ENCODE measurements at regions not wholly inside any gene's neighbourhood (a gene's known extent, or its start where the extent isn't known, plus 50 kb on each side); places are given as distances from the start of the nearest gene placed in this dataset.

DNA sequence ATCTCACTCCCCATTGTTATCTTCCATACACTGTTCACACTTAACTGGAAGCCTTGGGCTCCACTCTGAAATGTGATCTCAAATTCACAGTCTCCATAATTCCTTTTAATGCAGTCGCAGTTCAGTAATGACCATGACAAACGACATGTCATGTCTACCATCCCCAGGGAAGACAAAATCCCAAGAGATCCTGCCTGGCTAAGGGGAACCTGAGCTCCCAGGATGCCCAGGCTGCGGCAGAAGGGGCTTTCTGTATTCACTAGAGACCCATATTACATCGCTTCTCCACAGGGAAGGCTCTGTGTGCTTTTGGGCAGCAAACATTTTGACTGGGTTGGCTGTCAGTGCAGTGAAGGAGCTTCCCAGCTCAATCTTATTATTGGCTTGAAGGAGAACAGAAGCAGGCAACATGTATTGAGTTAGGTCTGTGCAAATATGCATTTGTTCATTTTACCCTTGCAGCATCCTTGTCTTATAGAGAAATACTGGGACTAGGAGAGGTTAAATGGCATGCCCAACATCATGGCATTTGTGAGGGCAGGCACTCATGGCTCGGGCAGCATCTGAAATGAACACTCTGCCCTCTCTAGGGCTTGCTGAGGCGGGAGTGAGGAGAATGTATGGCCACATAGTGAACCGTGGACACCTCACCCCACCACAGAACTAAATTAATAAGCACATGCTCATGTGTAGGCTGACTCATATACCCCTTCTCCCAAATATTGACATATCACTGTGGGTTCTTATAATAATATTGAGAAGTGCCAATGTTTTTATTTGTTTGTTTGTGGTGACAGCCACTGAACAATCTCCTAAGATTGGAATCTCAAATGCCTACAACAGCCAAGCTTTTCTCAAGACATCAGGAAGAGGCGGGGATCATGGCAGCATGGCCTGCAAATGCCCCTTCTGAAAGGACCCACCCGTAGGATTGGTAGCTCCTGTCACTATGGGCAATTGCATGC lies 141.6 kb upstream of the FOXB1 start:
- WGBS, result 82% methylated on average over 8 of the region's 9 CpGs
- no peaks in the 10 kb centered on the region for H3K4me1 ChIP-seq (ENCODE audit: insufficient read depth, low read length)
- H3K9ac ChIP-seq (ENCODE audit: low read depth, low read length), result no peak overlapping the region
- no peaks in the 10 kb centered on the region for H3K36me3 ChIP-seq (ENCODE audit: insufficient read depth, low read length)
- no peaks in the 10 kb centered on the region for H3K9me3 ChIP-seq (ENCODE audit: insufficient read depth, low read depth, low read length)
- no peaks in the 10 kb centered on the region for H3K27me3 ChIP-seq (ENCODE audit: insufficient read depth, low read length)
- H3K27ac ChIP-seq (ENCODE audit: low read depth, low read length), result no peak overlapping the region
- H3K4me3 ChIP-seq (ENCODE audit: low read length), result no peak overlapping the region

DNA sequence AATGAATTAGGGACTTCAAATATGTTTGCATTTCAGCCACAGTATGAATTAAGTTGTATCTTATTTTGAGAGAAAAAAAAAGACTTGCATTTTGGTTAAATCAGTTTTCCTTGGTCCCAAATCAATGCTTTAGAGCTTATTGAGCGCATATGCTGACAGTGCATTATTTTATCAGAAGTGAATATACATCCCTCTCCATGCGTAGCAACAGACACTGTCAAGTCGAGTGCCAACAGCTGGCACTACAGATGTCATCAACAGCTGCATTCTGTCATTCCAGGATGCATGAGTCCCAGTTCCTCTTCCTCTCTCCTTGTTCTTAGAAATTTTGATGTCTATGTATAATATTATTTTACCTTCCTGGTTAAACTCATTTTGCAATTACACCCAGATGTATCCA lies 156.1 kb upstream of the FOXB1 start:
- H3K27me3 ChIP-seq (ENCODE audit: insufficient read depth, low read length), result no peaks in the 10 kb centered on the region
- H3K27ac ChIP-seq (ENCODE audit: low read depth, low read length), result no peak overlapping the region
- no peaks in the 10 kb centered on the region for H3K9me3 ChIP-seq (ENCODE audit: insufficient read depth, low read depth, low read length)
- H3K36me3 ChIP-seq (ENCODE audit: insufficient read depth, low read length), result no peaks in the 10 kb centered on the region
- WGBS, result 92% methylated on average over 3 of the region's 3 CpGs
- no peak overlapping the region for H3K9ac ChIP-seq (ENCODE audit: low read depth, low read length)
- no peak overlapping the region for H3K4me3 ChIP-seq (ENCODE audit: low read length)
- H3K4me1 ChIP-seq (ENCODE audit: insufficient read depth, low read length), result no peaks in the 10 kb centered on the region

GRCh38 chr15:59845942-59846499 lies 156.9 kb upstream of the BNIP2 start:
- WGBS, result 95% methylated on average over 10 of the region's 10 CpGs
- no peak overlapping the region for H3K27ac ChIP-seq (ENCODE audit: low read depth, low read length)
- no peaks in the 10 kb centered on the region for H3K4me1 ChIP-seq (ENCODE audit: insufficient read depth, low read length)
- H3K36me3 ChIP-seq (ENCODE audit: insufficient read depth, low read length), result no peaks in the 10 kb centered on the region
- H3K4me3 ChIP-seq (ENCODE audit: low read length), result no peak overlapping the region
- no peak overlapping the region for H3K9ac ChIP-seq (ENCODE audit: low read depth, low read length)
- no peaks in the 10 kb centered on the region for H3K9me3 ChIP-seq (ENCODE audit: insufficient read depth, low read depth, low read length)
- no peaks in the 10 kb centered on the region for H3K27me3 ChIP-seq (ENCODE audit: insufficient read depth, low read length)

GRCh38 chr15:59843609-59844008 lies 154.5 kb upstream of the BNIP2 start:
- Histone ChIP-seq H3K36me3 (ENCODE audit: insufficient read depth, low read length) (no peaks in the 10 kb centered on the region), H3K9ac (ENCODE audit: low read depth, low read length) (no peak overlapping the region), H3K27me3 (ENCODE audit: insufficient read depth, low read length) (no peaks in the 10 kb centered on the region), H3K27ac (ENCODE audit: low read depth, low read length) (no peak overlapping the region), H3K9me3 (ENCODE audit: insufficient read depth, low read depth, low read length) (no peaks in the 10 kb centered on the region), H3K4me1 (ENCODE audit: insufficient read depth, low read length) (no peaks in the 10 kb centered on the region), H3K4me3 (ENCODE audit: low read length) (no peak overlapping the region)
- WGBS, result 84% methylated on average over 4 of the region's 4 CpGs

DNA sequence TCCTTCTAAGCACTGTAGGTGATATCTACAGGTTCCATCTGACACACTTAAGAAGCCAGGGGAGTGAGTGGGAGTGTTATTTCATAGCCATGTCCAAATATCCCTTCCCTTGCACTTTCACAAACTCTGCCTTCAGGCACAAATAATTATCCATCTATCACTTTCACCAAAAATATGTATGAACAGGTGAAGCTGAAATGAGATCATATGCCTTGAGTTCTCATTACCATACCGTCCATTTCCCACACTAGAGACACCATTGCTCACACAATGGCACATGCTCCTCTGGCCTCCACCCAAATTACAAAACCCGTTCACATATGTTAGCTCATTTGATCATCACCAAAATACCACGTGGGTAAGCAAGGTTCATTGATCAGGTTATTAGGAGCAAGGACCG lies 151.9 kb upstream of the BNIP2 start:
- no peaks in the 10 kb centered on the region for H3K27me3 ChIP-seq (ENCODE audit: insufficient read depth, low read length)
- 94% methylated on average over 4 of the region's 4 CpGs for WGBS

GRCh38 chr15:59839906-59840305 lies 150.8 kb upstream of the BNIP2 start:
- H3K4me1 ChIP-seq (ENCODE audit: insufficient read depth, low read length), result no peaks in the 10 kb centered on the region
- no peaks in the 10 kb centered on the region for H3K9me3 ChIP-seq (ENCODE audit: insufficient read depth, low read depth, low read length)
- no peak overlapping the region for H3K9ac ChIP-seq (ENCODE audit: low read depth, low read length)
- H3K27ac ChIP-seq (ENCODE audit: low read depth, low read length), result no peak overlapping the region
- no peaks in the 10 kb centered on the region for H3K36me3 ChIP-seq (ENCODE audit: insufficient read depth, low read length)
- WGBS, result 92% methylated on average over 2 of the region's 2 CpGs
- no peak overlapping the region for H3K4me3 ChIP-seq (ENCODE audit: low read length)
- no peaks in the 10 kb centered on the region for H3K27me3 ChIP-seq (ENCODE audit: insufficient read depth, low read length)

More for the DNA sequence above, 151.9 kb upstream of the BNIP2 start:
- no peaks in the 10 kb centered on the region for H3K36me3 ChIP-seq (ENCODE audit: insufficient read depth, low read length)
- no peak overlapping the region for H3K4me3 ChIP-seq (ENCODE audit: low read length)
- H3K9me3 ChIP-seq (ENCODE audit: insufficient read depth, low read depth, low read length), result no peaks in the 10 kb centered on the region
- H3K27ac ChIP-seq (ENCODE audit: low read depth, low read length), result no peak overlapping the region
- no peak overlapping the region for H3K9ac ChIP-seq (ENCODE audit: low read depth, low read length)
- no peaks in the 10 kb centered on the region for H3K4me1 ChIP-seq (ENCODE audit: insufficient read depth, low read length)

- no peak overlapping the region for H3K9ac ChIP-seq (ENCODE audit: low read depth, low read length)
- no peak overlapping the region for H3K4me3 ChIP-seq (ENCODE audit: low read length)
- no peaks in the 10 kb centered on the region for H3K4me1 ChIP-seq (ENCODE audit: insufficient read depth, low read length)
- no peaks in the 10 kb centered on the region for H3K36me3 ChIP-seq (ENCODE audit: insufficient read depth, low read length)
- H3K27ac ChIP-seq (ENCODE audit: low read depth, low read length), result no peak overlapping the region
- 89% methylated on average over 4 of the region's 4 CpGs for WGBS
- H3K27me3 ChIP-seq (ENCODE audit: insufficient read depth, low read length), result no peaks in the 10 kb centered on the region
- no peaks in the 10 kb centered on the region for H3K9me3 ChIP-seq (ENCODE audit: insufficient read depth, low read depth, low read length)
These were observed 149.8 kb upstream of the BNIP2 start for GRCh38 chr15:59838900-59839299.

GRCh38 chr15:59835776-59836175 lies 146.7 kb upstream of the BNIP2 start:
- no peaks in the 10 kb centered on the region for H3K9me3 ChIP-seq (ENCODE audit: insufficient read depth, low read depth, low read length)
- 83% methylated on average over 1 of the region's 1 CpG for WGBS
- no peak overlapping the region for H3K27ac ChIP-seq (ENCODE audit: low read depth, low read length)
- no peak overlapping the region for H3K4me3 ChIP-seq (ENCODE audit: low read length)
- H3K9ac ChIP-seq (ENCODE audit: low read depth, low read length), result no peak overlapping the region
- H3K4me1 ChIP-seq (ENCODE audit: insufficient read depth, low read length), result no peaks in the 10 kb centered on the region
- no peaks in the 10 kb centered on the region for H3K36me3 ChIP-seq (ENCODE audit: insufficient read depth, low read length)
- no peaks in the 10 kb centered on the region for H3K27me3 ChIP-seq (ENCODE audit: insufficient read depth, low read length)

DNA sequence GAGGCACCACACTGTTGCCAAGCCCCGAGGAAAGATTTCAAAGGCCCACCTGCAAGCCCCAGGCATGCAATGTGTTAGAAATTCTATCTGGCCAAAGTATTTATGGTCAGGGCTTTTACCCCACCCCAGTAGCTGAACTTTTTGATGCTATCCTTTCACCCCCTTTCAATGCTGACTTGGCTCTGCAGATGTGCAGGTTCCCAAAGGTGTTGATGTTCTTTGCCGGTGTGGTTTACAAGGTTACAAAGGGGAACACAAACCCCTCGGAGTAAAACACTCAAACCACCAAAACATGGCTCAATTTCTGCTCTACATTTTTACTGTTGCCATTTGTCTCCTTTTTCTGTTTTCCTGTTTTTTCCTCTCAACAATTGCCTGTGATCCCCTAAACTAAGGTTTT lies 145.4 kb upstream of the BNIP2 start:
- Histone ChIP-seq H3K36me3 (ENCODE audit: insufficient read depth, low read length) (no peaks in the 10 kb centered on the region), H3K9me3 (ENCODE audit: insufficient read depth, low read depth, low read length) (no peaks in the 10 kb centered on the region), H3K27ac (ENCODE audit: low read depth, low read length) (no peak overlapping the region), H3K4me1 (ENCODE audit: insufficient read depth, low read length) (0 out of 2 replicates have a peak, but pooled peaks cover 3% of the 10 kb centered on the region), H3K4me3 (ENCODE audit: low read length) (no peak overlapping the region), H3K9ac (ENCODE audit: low read depth, low read length) (no peak overlapping the region), H3K27me3 (ENCODE audit: insufficient read depth, low read length) (no peaks in the 10 kb centered on the region)
- 98% methylated on average over 3 of the region's 3 CpGs for WGBS

DNA sequence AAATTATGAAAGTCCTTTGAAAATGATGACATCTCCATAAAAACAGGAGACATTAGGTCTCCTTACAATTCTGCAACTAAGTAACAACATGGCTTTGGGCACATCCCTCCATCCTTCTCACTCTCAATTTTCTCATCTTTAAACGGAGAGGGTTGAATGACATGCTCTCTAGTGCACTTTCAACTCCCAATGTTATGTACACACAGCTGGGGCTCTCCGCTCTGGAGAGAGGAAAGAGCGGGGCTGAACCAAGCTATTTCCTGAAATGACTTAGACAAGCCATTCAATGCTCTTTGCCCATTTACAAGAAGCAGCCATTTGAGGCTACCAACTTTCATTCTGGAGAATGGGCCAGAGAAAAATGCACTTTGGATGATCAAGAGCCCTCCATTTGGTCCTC lies 144.2 kb upstream of the BNIP2 start:
- H3K9ac ChIP-seq (ENCODE audit: low read depth, low read length), result no peak overlapping the region
- WGBS, result 87% methylated on average over 3 of the region's 3 CpGs
- no peaks in the 10 kb centered on the region for H3K36me3 ChIP-seq (ENCODE audit: insufficient read depth, low read length)
- H3K27me3 ChIP-seq (ENCODE audit: insufficient read depth, low read length), result no peaks in the 10 kb centered on the region
- H3K27ac ChIP-seq (ENCODE audit: low read depth, low read length), result no peak overlapping the region
- H3K4me3 ChIP-seq (ENCODE audit: low read length), result no peak overlapping the region
- no peaks in the 10 kb centered on the region for H3K9me3 ChIP-seq (ENCODE audit: insufficient read depth, low read depth, low read length)
- 0 out of 2 replicates have a peak, but pooled peaks cover 3% of the 10 kb centered on the region for H3K4me1 ChIP-seq (ENCODE audit: insufficient read depth, low read length)

DNA sequence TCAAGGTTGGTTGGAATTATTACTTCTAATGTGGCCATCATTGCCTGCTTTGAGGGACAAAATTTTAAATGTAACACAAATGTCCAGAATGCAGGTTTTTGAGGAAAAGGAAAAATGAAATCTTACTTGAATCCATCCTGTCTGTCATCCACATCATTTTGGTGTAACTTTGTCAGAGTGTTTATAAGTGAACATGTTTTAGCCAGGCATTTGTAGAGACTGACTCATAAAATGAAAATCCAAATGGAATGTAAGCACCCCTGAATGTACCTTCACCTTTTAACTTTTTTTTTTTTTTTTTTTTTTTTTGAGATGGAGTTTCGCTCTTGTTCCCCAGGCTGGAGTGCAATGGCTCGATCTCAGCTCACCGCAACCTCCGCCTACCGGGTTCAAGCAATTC lies 141.8 kb upstream of the BNIP2 start:
- Histone ChIP-seq H3K36me3 (ENCODE audit: insufficient read depth, low read length) (no peaks in the 10 kb centered on the region), H3K4me1 (ENCODE audit: insufficient read depth, low read length) (0 out of 2 replicates have a peak, but pooled peaks cover 3% of the 10 kb centered on the region), H3K9ac (ENCODE audit: low read depth, low read length) (no peak overlapping the region), H3K27me3 (ENCODE audit: insufficient read depth, low read length) (no peaks in the 10 kb centered on the region), H3K4me3 (ENCODE audit: low read length) (no peak overlapping the region), H3K27ac (ENCODE audit: low read depth, low read length) (no peak overlapping the region), H3K9me3 (ENCODE audit: insufficient read depth, low read depth, low read length) (no peaks in the 10 kb centered on the region)
- WGBS, result 94% methylated on average over 5 of the region's 5 CpGs

All from HUES64 (cell line).